Common myeloid progenitor, CD34-positive (primary cell): ENCODE measurements at regions not wholly inside any gene's neighbourhood (a gene's known extent, or its start where the extent isn't known, plus 50 kb on each side); places are given as distances from the start of the nearest gene placed in this dataset.

Source experiments
- CTCF ChIA-PET: fragments of 350-600 bp; sonication (Branson Sonifier 250); formaldehyde crosslinking; loops from one replicate; lab custom pipeline; 2021; ENCODE audit warnings: antibody characterized with exemption; lab: Charles Lee
- POLR2A ChIA-PET: fragments of 350-600 bp; sonication (Branson Sonifier 250); formaldehyde crosslinking; loops from one replicate; lab custom pipeline; 2021; ENCODE audit warnings: antibody characterized with exemption; lab: Charles Lee
- DNase-seq, 3 donors: peaks; one replicate each; pipeline versions ENCODE4 v3.0.0 to v3.0.0-alpha.2; 2013
- H3K27ac ChIP-seq, 2 experiments: 1 replicate in 1 of 2; 2 replicates in 1 of 2; pipeline ENCODE4 v1.7.0; 2013; ENCODE audit warnings: inconsistent platforms in 2 of 2, low read length in 2 of 2, mild to moderate bottlenecking in 2 of 2, low read depth in 1 of 2, moderate library complexity in 1 of 2; ENCODE audit not compliant: severe bottlenecking in 2 of 2, insufficient read depth in 1 of 2, poor library complexity in 1 of 2
- H3K27me3 ChIP-seq, 5 experiments: replicated peaks in 2 of 5; 1 replicate in 3 of 5; 2 replicates in 2 of 5; pipeline versions ENCODE4 v1.6.1 to v1.7.0; 2013; ENCODE audit warnings: low read length in 4 of 5, mild to moderate bottlenecking in 2 of 5, moderate library complexity in 2 of 5, inconsistent platforms in 1 of 5; ENCODE audit not compliant: insufficient read depth in 5 of 5, control insufficient read depth in 4 of 5
- H3K36me3 ChIP-seq, 4 experiments: 1 replicate in 2 of 4; 2 replicates in 2 of 4; pipeline versions ENCODE4 v1.6.1 to v1.7.0; 2013; ENCODE audit warnings: low read length in 3 of 4, control low read depth in 1 of 4, mild to moderate bottlenecking in 1 of 4; ENCODE audit not compliant: control insufficient read depth in 4 of 4, insufficient read depth in 4 of 4
- H3K4me1 ChIP-seq, 4 experiments: 1 replicate in 3 of 4; 2 replicates in 1 of 4; pipeline versions ENCODE4 v1.6.1 to v1.7.1; 2013; ENCODE audit warnings: low read length in 3 of 4, mild to moderate bottlenecking in 3 of 4, control low read depth in 1 of 4, inconsistent platforms in 1 of 4, moderate library complexity in 1 of 4; ENCODE audit not compliant: control insufficient read depth in 4 of 4, insufficient read depth in 4 of 4; ENCODE audit errors: control extremely low read depth in 1 of 4
- H3K4me3 ChIP-seq, 7 experiments: 1 replicate in 4 of 7; 2 replicates in 3 of 7; pipeline versions ENCODE4 v1.5.1 to v1.7.0; 2013; ENCODE audit warnings: mild to moderate bottlenecking in 7 of 7, low read length in 6 of 7, moderate library complexity in 6 of 7, inconsistent platforms in 2 of 7, low read depth in 2 of 7, control low read depth in 1 of 7; ENCODE audit not compliant: insufficient read depth in 4 of 7, control insufficient read depth in 1 of 7; ENCODE audit errors: extremely low read depth in 1 of 7
- H3K9me3 ChIP-seq, 5 experiments: 1 replicate in 4 of 5; 2 replicates in 1 of 5; pipeline versions ENCODE4 v1.6.1 to v1.7.1; 2013; ENCODE audit warnings: low read length in 4 of 5, mild to moderate bottlenecking in 2 of 5, inconsistent platforms in 1 of 5, low read depth in 1 of 5, moderate library complexity in 1 of 5; ENCODE audit not compliant: control insufficient read depth in 4 of 5, insufficient read depth in 2 of 5; ENCODE audit errors: control extremely low read depth in 1 of 5
- WGBS: methylation state at CpG from one replicate; pipeline ENCODE4 v1.1.5; 2013; ENCODE audit not compliant: insufficient coverage; 5-methylcytosine and 5-hydroxymethylcytosine counted together

DNA sequence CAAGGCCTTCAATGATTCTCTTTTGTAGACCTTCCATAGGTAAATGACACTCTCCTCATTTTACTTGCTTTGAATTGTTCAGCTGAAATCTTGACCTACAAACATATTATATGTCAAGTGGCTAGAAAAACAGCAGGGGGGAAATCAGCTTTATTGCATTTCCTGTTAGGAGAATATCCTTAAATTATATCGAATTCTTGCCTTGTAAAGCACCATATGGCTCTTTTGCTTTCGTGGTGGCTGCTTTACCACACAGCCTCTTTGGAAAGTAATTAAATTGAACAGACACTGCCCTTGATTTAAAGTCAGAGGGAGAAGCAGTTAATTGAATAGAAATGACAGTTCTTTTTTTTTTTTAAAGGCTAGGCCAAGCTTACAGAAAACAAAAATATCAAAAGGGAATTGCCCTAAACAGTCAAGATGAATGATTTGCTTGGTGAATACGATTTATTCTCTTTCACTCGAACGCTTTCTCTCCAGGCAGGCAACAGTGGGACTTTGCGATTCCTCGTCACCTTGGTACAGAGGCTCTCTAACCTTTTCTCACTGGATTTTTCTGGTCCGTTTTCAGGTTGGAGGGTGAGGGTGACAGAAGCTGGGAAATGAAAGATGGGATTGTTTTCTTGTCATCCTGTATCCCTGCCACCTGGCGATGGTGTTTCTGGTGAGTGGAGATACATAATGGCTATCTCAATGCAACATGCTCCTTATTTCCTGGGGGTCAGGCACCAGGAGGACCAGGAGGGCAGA, 126.0 kb downstream of the GATA3 start:
- Histone ChIP-seq H3K36me3 (no peaks in the 10 kb centered on the region), H3K27ac (no peak overlapping the region), H3K9me3 (no peaks in the 10 kb centered on the region), H3K27me3 (peaks cover 0 to 6% (median 2%) of the 10 kb centered on the region in 5 experiments), H3K4me1 (peaks cover 0 to 3% (median 0%) of the 10 kb centered on the region in 4 experiments), H3K4me3 (no peak overlapping the region)
- DNase-seq = no peak
- ChIA-PET CTCF (no interaction called here), POLR2A (interaction anchor here (0.6 kb wide), 1 partner anchor 47 kb away, joined by 4 read pairs; no protein-coding TSS in a partner anchor)
- WGBS = 93% methylated on average over 5 of the region's 9 CpGs

- ChIA-PET CTCF (no interaction called here), POLR2A (no interaction called here)
Observed at GRCh38 chr10:8181496-8182157, 127.1 kb downstream of the GATA3 start.

GRCh38 chr10:8182806-8183205, 128.3 kb downstream of the GATA3 start:
- 83% methylated on average over 1 of the region's 3 CpGs for WGBS
- Histone ChIP-seq H3K27ac (no peak overlapping the region), H3K36me3 (no peaks in the 10 kb centered on the region), H3K27me3 (peaks cover 0 to 6% (median 2%) of the 10 kb centered on the region in 5 experiments), H3K9me3 (no peaks in the 10 kb centered on the region), H3K4me1 (peaks cover 0 to 3% (median 0%) of the 10 kb centered on the region in 4 experiments), H3K4me3 (no peak overlapping the region)
- ChIA-PET POLR2A (no interaction called here), CTCF (interaction anchor here (1.2 kb wide), 1 partner anchor 14 kb away, joined by 3 read pairs; no protein-coding TSS in a partner anchor)
- no peak for DNase-seq

More at GRCh38 chr10:8181496-8182157, 127.1 kb downstream of the GATA3 start:
- no peak overlapping the region for H3K27ac ChIP-seq
- no peaks in the 10 kb centered on the region for H3K9me3 ChIP-seq
- 91% methylated on average over 4 of the region's 11 CpGs for WGBS
- H3K27me3 ChIP-seq = peaks cover 0 to 6% (median 2%) of the 10 kb centered on the region in 5 experiments
- no peaks in the 10 kb centered on the region for H3K36me3 ChIP-seq
- peaks cover 0 to 3% (median 0%) of the 10 kb centered on the region in 4 experiments for H3K4me1 ChIP-seq
- H3K4me3 ChIP-seq = no peak overlapping the region
- peak in 2 of 3 donors; percentile 3 to 5 for DNase-seq

DNA sequence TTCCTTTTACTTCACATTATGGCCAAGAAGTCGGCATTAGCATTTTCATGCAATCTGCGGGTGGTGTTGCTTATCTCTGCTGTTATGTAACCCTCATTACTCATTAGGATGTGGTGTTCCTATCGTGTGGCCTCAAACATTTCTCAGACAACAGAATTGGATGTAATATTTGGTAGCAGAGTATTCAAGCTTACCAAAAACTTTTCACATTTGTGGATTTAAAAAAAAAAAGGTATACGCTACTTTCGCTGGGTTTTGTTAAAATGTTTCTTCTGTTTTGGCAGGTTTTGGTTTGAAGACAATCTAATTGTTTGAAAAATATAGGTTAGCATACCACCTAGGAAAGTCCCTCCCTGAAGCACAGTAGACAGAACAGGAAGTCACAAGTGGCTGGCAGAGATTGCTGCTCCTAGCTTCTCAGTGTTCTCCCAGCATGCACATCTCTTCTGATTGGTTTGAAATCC, 128.8 kb downstream of the GATA3 start:
- Histone ChIP-seq H3K27me3 (peaks cover 0 to 6% (median 2%) of the 10 kb centered on the region in 5 experiments), H3K9me3 (no peaks in the 10 kb centered on the region), H3K27ac (no peak overlapping the region), H3K36me3 (no peaks in the 10 kb centered on the region), H3K4me1 (peaks cover 0 to 3% (median 0%) of the 10 kb centered on the region in 4 experiments), H3K4me3 (no peak overlapping the region)
- ChIA-PET POLR2A (no interaction called here), CTCF (interaction anchor here (1.2 kb wide), 1 partner anchor 14 kb away, joined by 3 read pairs; no protein-coding TSS in a partner anchor)
- DNase-seq = peak; percentile 38 to 80 (median 73)
- no CpG with 5 or more reads among the region's 5 CpGs for WGBS

DNA sequence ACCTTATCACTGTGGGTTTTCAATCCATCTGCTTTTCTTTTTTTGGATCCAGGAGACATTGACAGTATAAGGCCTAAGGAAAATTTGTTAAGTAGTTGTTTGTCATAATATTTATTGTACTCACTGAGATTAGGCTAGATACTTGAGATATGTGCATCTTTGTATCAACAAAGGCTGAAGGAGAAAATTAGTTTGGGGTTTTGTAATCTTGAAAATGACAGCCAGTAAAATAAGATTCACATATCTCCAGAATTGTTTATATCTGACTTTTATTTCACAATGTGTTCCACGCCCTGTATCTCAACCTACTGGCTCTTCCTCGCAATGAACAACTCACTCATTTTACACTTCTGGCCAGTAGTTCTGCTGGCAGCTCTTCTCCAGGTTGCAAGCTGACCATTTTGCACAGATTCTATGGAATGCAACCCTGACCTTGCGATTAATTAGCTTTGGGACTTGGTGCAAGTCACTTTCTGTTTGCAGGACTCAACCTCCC, 132.7 kb downstream of the GATA3 start:
- no peak for DNase-seq
- WGBS = 96% methylated on average over 3 of the region's 3 CpGs
- no peak overlapping the region for H3K27ac ChIP-seq
- no peak overlapping the region for H3K4me3 ChIP-seq
- CTCF ChIA-PET = interaction anchor here (0.9 kb wide), 1 partner anchor 38 kb away, joined by 3 read pairs; no protein-coding TSS in a partner anchor
- POLR2A ChIA-PET = no interaction called here
- peaks cover 0 to 13% (median 5%) of the 10 kb centered on the region in 5 experiments for H3K27me3 ChIP-seq
- peaks cover 0 to 9% (median 1%) of the 10 kb centered on the region in 4 experiments for H3K4me1 ChIP-seq
- no peaks in the 10 kb centered on the region for H3K9me3 ChIP-seq
- H3K36me3 ChIP-seq = no peaks in the 10 kb centered on the region

GRCh38 chr10:8189458-8189857, 135.0 kb downstream of the GATA3 start:
- Histone ChIP-seq H3K4me1 (peaks cover 0 to 9% (median 0%) of the 10 kb centered on the region in 4 experiments), H3K27ac (no peak overlapping the region), H3K9me3 (no peaks in the 10 kb centered on the region), H3K36me3 (no peaks in the 10 kb centered on the region), H3K27me3 (peaks cover 0 to 13% (median 3%) of the 10 kb centered on the region in 5 experiments), H3K4me3 (peak overlapping the region in 1 of 7 experiments; percentile 14)
- 75% methylated on average over 7 of the region's 8 CpGs for WGBS
- ChIA-PET POLR2A (no interaction called here), CTCF (no interaction called here)
- DNase-seq = no peak
